NCI-H1417 treated with DMSO at 0.1 percent for 48 hours (cell line): ENCODE measurements at regions not wholly inside any gene's neighbourhood (a gene's known extent, or its start where the extent isn't known, plus 50 kb on each side); places are given as distances from the start of the nearest gene placed in this dataset.
A peak's percentile ranks its signal among the peaks of the same experiment; 100 is the strongest.
"Not testable (repeated sequence)": the region's sequence is repeated elsewhere in the genome, so short reads cannot be mapped to it uniquely, and the experiment has no call there.

Experiments used
- DNase-seq: peaks from one replicate; lab custom pipeline; 2025; lab: John Stamatoyannopoulos, UW

DNA sequence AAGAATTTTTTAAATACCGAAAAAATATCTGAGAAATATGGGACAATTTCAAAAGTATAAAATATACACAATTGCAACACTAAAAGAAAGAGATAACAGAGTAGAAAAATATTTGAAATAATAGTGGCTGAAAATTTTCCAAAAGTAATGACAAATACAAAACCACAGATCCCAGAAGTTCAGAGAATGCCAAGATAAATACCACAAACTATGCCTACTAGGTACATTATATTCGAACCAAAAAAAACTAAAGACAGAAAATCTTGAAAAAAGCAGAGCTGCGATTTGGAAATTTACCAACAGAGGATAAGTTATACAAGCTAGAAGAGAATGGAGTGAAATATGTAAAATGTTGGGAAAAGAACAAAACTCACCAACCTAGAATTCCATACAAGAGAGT lies 191.3 kb upstream of the ELAC2 start:
- DNase-seq: no peak

DNA sequence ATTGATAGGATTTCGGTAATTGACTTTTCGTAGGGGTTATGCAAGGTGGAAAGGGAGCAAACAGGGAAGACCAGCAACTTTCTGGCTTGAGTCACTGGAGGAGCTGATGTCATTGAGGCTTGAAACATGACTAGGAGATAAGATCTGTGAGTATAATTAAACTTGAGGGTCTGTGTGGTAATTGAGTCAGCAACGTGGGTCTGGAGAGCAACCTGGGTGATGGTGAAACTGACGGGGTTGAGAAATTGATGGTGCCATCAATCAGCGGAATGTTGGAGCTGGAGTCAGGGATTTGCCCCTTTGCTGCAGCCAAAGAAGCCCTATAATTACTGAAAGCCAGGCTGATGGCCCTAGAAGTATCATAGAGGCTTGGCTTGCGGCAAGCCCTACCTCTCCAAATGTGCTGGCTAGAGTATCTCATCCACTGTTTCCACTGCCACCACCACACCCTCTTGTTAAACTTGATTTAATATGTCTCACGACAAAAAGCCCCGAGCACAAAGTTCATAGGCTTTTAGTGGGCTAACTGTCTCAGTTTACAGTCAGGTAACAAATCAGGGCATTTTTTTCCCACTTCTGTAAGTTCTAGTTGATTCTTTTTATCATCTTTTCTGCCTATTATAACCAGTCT lies 186.9 kb upstream of the ELAC2 start:
- DNase-seq: no peak

DNA sequence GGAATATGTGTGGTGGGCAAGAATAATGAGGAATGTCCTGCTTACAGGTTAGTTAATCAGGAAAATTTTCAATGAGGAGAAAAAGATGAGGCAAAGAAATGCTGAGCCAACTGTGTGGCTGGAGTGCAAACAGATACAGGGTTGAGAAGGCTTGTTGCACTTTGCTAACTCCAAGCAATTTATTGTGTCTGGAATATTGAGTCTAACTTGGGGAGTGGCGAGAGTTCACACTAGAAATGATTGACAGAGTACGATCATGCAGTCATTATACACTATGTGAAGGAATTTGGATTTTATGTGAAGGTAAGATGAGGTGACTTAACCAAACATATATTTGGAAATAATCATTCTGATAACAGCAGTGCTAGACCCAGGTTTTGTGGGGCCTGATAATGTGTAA lies 185.0 kb upstream of the ELAC2 start:
- no peak for DNase-seq

DNA sequence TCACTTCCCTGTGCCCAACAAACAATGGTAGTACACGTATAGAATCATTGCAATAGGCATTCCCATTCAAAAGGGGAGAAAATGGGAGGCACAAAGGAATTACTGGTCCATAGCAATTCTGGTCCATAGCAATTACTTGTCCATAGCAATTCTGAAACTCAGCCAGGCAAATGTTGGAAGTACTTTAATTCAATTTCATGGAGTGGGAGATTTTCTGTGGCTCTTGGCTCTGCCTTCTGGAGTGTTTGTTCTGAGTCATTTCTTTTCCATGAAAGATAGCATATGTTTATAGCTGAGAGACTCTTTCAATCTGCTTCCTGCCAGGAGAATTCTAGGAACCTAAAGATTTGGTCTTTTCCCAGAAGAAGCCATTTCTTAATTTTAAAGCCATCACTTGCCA lies 182.8 kb upstream of the ELAC2 start:
- no peak for DNase-seq

DNA sequence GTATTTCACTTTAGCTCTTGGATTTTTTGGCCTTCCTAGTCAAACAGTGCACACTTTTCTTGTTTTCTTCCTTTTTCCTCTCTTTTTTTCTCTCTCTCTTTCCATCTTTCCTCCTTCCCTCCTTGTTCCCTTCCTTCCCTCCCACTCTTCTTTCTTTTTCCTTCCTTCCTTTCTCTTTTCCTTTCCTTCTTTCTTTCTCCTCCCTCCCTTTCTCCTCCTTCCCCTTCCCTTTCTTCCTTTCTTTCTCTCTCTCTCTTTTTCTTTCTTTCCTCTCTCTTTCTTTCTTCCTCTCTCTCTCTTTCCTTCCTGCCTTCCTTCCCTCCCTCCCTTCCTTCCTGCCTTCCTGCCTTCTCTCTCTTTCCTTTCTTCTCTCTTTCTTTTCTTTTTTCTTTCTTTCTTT lies 181.6 kb upstream of the ELAC2 start:
- DNase-seq: no peak

DNA sequence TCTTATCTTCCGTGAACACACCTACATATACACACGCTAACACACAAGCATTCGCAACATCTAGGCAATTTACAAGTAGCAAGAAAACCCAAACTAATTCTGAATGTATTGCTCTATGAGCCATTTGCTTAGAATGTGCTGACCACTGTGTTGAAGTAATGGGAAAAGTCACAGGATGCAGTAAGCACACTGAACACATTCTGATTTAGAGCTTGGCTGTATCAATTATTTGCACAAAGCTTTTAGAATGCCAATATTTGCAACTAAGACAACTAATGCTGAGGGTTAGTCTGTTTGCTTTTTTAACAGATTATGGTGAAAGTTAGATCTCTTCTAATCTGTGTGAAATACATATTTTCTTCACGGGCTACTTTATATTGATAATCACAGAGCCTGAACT lies 179.8 kb upstream of the ELAC2 start:
- DNase-seq: no peak

DNA sequence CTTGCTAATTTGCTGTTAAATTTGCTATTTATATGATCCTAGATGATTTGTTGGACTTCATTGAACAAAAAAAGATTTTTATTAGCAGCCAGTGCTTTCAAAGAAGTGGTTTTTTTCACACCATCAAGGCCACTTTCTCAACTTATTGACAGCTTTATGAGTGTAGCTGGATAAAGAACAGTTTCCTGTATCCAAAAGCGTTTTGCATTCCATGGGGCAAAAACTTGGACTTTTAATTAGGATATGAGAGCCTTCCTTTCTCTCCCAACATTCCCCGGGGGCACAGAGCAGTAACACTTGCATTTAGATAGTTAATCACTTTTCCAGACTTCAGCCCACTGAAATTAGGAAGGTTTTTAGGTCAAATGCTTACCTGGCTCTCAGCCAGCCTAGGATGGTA lies 177.1 kb upstream of the ELAC2 start:
- no peak for DNase-seq

DNA sequence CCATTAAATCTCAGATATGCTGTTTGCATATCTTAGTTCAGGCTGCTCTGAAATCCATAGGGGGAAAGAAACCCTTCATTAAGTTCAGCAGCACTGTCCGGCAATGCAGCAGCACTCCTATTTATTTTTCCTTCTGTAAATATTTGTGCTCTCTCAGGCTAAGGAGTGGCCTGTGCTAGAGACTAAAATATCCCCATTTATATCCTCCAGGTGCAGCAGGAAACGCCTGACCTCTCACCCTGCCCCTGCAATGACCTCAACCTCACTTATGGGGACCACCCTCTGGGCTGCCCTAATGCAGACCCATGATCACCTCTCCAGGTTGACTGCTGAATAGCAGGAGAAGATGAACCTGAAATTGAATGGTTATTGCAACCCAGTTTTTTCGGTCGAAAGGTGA lies 165.0 kb upstream of the ELAC2 start:
- DNase-seq: no peak

DNA sequence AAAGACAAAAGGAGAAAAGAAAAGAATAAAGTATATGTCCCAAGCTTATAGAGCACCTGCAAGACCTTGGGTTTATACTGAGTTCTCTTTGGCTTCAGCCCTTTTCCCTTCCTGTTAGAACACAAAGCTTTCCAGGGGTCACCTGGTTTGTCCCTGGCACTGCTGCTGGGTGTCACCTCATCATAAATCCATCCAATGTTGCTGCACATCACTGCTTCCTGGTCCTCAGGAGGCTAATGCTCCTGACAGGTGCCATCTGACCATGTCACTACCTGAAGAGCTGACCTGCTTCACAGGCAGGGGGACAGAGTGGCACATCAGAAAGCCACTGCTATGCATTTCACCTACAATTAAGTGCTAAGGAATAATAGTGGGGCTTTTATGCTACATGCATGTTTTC lies 164.6 kb upstream of the ELAC2 start:
- peak; percentile 57 for DNase-seq

DNA sequence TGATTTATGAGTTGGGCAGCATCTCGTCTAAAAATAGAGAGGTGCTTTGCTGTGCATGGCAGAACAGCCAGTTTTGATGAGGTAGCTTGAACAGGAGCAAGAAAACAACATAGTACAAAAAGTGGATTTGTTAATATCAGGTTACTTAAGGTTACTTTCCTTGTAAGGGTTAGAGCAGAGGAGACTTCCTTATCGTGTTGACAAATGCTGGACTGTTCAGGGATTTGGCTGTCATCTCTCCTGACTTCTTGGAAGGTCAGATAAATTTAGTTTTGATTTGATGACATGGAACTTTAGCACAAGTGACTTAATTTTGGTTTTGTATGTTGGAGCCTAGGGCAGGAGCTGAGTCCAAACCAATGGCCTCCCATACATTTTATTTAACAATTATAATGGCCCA lies 163.9 kb upstream of the ELAC2 start:
- DNase-seq: no peak

DNA sequence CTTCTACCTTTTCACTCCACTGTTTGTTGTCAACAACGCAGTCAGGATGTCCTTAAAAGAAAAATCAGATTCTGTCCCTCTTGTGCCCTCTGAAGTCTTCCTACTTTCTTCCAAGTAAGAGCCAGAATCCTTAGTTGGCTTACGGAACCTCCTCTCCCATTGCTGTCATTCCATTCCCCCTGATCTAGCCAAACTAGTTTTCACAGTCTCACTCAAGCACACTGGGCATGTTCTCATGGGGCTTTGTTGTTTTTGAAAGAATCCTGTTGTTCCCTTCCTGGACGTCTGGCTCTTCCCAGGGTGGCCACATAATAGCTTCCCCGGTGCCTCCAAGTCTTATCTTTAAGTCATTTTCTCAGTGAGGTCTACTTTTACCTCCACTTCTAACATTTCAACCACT lies 158.6 kb upstream of the ELAC2 start:
- DNase-seq: no peak

DNA sequence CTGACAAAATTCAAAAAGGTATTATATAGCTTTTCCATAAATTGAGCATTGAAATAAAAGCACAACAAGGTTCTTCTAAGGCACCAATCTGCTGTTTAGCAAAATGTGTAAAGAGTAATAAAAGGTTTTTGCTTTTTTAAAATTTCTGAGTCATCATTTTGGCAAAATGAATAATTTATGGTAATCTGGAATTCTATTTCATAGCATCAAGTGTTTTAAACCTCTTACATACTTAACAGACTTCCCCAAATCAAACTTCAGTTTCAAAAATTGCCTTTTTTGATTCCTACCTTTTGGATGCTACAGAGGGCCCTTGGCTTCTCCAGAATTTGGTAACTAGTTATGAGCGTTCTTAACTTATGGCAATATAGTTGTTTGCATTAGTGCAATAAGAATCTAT lies 154.0 kb upstream of the ELAC2 start:
- DNase-seq: no peak

DNA sequence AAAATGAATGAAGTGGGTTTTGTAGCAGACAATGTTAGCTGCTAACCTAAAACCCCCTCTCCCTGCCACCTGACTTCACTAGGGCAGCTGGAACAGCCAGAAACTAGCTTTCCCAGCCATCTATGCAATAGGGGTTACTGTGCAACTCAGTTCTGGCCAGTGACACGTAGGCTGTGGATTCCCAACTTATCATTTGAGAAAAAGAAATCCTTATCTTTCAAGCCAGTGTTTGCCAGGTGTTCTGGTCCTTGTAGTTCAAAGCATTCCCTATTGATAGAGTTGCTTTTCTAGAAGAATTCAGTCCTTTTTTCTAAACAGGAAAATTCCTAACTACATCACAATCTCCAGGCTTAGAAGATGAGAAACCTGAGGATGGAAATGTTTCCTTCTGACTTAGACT lies 144.5 kb upstream of the ELAC2 start:
- DNase-seq: no peak

DNA sequence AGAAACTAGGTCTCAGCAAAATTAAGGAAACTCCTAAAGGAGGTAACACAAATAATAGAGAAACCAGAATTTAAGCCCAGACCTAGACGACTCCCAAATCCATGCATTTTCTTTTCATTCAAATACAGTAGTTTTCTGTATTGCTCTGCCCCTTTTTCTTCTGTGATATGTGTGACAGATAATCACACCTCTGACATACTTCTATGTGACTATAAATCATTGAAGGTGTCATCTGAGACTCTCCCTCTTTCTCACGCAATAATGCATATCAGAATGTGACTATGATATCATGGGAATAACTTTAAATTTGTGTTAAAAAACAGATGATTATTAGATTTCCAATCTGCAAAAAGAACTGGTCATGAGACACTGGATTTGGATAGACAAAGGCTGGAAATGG lies 143.0 kb upstream of the ELAC2 start:
- DNase-seq: no peak

DNA sequence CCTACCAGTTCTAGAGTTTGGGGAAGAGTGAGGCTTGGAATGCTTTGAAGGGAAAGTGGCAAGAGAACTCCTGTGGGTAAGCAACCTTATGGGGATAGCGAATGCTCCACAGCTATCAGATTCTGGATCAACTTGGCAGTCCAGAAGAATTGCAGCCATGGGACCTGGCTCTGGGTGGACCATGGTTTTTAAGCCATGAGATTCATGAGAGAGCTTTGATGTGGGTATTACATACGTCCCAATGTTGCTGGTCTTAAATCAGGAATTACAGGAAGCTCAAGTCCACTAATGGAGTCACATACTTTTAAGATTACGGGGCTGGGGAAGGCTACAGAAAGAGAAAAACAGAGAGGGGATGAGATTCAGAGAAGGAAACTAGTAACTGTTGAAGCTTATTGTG lies 142.5 kb upstream of the ELAC2 start:
- no peak for DNase-seq

DNA sequence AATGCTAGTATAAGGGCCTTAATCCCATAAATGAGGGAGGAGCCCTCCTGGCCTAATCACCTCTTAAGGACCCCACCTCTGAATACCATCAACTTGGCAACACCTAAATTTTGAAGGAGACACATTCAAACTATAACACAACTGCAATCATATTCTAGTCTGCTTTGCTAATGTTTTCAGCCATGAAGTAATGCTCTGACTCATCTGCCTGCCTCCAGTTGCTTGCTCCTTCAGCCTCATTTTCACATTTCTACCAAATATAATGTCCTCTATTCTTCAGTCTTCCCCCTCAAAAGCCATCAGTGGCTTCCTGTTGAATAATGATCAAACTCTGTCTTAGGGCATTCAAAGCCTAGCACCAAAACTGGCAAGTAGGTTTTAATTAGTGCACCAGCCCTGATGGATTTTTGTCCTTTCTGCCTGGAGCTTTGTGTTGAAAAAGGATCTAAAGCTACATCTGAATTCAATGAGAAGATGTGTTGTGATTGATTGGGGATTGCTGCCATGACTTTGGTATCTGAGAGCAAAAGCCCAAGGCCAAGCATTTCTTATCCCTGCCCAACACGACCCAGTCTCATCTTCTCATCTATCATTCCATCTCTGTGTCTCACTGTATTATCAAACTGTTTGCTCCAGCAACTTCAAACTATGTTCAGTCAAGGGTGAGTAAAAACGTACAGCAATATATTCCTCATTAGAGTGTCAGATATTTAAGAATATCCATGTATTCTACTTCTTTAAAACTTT lies 140.8 kb upstream of the ELAC2 start:
- no peak for DNase-seq

DNA sequence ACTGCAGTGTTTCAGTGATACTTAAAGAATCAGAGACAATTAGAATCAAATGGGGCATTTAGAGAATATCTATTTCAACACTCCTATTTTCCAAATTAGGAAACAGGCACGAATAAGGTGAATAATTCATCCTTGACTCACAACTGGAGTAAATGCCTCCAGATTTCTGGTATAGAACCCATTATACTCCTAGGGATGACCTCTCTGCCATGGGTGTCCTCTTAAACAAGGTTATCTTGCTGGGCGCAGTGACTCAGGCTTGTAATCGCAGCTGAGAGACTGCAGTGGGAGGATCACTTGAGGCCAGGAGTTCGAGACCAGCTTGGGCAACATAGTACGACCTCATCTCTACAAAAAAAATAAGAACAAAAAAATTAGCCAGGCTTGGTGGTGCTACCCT lies 139.8 kb upstream of the ELAC2 start:
- DNase-seq: no peak

DNA sequence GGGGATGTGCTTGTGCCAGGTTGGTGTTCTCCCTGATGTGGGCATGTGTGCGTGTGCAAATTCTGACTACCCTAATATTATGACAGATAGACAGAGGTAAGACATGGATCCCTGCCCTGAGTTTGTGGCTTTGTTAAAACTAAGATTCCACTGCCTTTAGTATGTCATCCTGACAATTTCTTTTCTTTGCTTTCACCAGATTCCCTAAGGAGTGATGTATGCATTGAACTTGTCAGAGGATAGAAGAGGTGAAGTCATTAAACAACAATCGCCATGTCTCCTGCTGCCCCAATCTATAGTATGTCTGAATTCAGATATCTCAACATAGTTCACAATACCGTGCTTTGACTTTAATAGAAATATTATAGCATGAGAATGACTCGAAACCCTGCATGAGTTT lies 137.1 kb upstream of the ELAC2 start:
- no peak for DNase-seq

DNA sequence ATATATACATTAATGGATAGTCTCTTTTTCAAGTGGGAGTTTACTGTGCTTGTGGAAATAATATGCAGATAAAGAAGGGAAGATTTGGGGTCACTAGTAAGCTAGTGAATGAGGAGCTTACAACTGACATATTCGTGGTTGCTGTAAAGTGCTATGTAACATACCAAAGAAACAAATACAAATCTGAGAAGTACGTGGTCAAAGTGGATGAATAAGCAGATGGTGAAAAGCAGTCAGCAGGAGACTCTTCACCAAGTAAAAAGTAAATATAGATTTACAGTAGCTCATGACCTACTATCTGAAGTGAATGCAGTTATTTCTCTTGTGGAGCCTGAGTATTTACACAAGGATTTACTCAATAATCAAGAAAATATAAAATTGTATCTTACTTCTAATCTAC lies 136.6 kb upstream of the ELAC2 start:
- DNase-seq: no peak

DNA sequence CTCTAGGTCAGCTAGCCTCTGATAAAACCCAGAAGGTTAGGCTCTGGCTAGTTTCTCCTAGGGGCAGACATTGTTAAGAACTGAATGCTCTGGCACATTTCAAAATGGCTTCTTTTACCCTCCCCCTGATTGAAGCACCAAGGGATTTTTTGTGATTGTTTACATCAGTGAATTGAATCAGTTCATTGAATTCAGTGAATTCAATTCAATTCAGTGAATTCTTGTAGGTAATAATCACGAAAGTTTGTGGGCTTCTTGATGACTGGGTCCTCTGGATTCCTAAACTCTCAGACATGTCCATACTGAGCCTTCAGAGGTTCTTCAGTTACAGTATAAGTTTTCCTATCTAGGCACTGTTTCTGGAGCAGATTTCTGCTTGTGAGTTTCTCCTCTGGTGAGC lies 135.2 kb upstream of the ELAC2 start:
- no peak for DNase-seq

DNA sequence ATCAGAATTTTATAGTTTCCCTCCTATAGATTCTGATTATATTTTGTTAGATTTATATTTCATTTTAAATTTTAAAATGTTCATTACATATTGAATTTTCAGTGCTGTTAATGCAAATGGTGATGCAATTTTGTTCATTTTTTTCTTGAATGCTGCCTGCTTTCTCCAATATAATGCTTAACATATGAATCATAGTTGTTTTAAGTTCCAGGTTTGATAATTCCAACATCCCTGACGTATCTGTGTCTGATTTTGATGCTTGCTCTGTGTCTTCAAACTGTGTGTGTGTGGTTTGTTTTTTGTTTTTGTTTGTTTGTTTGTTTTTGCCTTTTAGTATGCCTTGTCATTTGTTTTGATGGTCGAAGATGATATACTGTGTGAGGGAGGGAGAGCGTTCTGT lies 134.7 kb upstream of the ELAC2 start:
- DNase-seq: no peak

DNA sequence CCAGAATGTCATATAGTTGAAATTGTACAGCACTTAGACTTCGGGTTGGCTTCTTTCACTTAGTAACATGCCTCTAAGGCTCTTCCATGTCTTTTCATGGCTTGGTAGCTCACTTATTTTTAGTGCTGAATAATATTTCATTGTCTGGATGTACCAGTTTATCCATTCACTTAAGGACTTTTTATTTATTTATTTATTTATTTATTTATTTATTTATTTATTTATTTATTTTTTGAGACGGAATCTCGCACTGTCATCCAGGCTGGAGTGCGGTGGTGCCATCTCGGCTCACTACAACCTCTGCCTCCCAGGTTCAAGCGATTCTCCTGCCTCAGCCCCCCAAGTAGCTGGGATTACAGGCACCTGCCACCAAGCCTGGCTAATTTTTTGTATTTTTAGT lies 132.9 kb upstream of the ELAC2 start:
- DNase-seq: not testable (repeated sequence)

DNA sequence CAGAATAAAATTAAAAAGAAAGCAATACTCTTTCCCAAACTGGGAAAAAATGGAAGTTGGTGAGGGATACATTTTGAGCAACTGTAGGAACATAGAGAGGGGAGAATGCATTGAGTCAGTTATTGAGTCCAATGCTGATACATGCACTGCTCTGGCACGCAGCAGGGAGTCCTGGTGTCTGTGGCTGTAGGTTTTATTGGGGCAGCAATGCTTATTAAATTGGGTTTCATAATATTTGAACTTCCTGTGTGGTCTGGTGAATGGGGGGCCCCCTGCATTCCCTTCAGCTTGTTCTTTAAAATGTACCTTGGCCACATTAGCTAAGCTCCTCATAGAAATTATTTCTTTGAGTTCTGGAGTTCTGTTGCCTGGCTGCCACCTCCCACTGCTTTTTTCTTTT lies 125.2 kb upstream of the ELAC2 start:
- no peak for DNase-seq

DNA sequence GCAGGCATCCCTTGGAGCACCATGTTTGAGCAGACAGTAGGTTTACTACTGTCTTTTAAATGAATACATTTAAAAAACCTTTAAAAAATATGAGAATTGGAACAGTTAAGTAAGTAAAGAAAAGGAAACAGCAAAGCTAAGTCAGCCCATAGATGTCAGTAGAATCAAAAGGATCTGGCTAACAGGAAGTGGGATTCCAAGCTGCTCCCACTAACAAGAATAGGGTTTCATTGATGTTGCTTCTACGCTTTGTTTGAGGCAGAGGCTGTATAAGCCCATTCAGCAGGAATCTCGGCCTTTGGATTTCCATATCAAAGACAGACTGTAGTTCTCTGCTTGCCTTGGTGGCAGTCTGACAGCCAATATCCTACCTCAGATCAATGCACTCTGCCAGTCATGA lies 122.9 kb upstream of the ELAC2 start:
- no peak for DNase-seq
